GM18951 (cell line): ENCODE measurements at regions not wholly inside any gene's neighbourhood (a gene's known extent, or its start where the extent isn't known, plus 50 kb on each side); places are given as distances from the start of the nearest gene placed in this dataset.

Experiments
- POLR2A ChIP-seq: IDR thresholded peaks from 4 replicates; pipeline ENCODE4 v1.6.1; 2011; ENCODE audit warnings: mild to moderate bottlenecking; ENCODE audit not compliant: insufficient read length, insufficient read depth; ENCODE audit errors: extremely low read depth
- in situ Hi-C: fragments of 300-500 bp; cut with MboI; formaldehyde crosslinking; loops from one replicate; pipeline ENCODE4 v1.12.0; 2022; ENCODE audit warnings: low sequenced_read_pairs, mixed read lengths, inconsistent platforms; ENCODE audit not compliant: unreplicated experiment

DNA sequence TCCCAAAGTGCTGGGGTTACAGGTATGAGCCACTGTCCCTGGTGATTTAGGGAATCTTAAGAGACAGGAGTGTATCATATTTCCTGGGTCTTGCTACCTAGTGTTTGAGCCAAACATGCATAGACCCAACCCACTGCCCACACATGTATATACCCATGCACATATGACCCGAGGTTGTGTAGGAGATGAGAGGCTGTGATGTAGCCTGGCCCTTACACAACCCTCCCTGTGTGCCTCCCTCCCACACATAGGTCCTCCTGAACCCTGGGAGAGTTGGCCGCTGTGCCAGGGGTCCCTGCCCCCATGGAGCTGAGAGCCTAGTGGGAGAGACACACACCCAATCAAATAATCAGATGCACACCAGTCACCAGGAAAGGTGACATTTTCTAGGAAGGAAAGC, 365.9 kb downstream of the ZNF536 start:
- no peak for TF ChIP-seq POLR2A
- in situ Hi-C loops: no loop called here

DNA sequence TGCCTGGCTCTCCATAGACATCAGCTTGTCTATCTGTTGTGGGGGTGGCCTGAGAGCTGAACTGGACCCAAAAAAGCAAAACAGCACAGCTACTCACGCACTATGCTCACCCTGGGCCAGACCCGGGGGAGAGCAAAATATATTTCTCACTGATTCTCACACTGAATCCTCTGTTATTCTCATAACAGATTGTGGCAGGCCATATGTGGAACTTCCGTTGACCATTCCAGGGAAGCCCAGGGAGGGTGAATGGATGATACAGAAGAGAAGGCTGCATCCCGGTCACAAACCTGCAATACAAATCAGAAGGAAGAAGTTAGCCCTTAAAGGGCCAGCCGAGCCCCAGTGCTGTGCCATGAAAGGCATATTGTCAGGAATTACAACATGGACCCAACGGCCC, 362.5 kb downstream of the ZNF536 start:
- no peak for TF ChIP-seq POLR2A
- in situ Hi-C loops: no loop called here

DNA sequence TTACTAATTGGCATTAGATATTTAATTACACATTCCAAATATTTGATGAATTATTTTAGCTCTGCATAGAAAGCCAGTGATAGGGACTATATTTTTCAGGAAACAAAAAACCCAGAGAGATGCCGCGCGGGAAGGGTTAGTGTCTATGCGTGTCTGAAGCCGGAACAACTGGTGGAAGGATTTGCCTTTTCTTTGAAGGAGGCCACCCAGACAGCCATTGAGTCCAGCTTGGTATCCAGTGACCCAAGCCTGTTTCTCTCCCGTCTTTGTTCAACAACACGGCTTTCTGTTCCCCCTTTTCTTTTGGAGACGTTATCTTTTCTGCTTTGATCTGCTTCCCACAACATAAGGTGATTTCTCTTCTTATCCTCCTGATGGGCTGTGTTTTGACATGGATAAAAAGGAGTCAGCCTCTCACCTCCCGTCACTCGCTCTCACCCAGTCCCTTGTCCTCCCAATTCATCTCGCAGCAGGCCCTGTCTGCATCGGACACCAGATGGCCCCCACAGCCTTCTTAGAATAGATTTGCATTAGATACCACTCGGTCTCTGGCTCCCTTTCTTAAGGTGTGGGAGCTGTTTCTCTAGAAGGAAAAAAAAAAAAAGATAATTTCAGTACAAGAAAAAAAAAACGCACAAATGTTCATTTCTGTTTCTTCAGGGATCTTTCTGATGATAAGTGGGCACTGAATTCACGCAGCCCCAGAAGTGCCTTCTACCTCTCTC, 361.8 kb downstream of the ZNF536 start:
- in situ Hi-C loops: no loop called here
- TF ChIP-seq POLR2A: no peak

DNA sequence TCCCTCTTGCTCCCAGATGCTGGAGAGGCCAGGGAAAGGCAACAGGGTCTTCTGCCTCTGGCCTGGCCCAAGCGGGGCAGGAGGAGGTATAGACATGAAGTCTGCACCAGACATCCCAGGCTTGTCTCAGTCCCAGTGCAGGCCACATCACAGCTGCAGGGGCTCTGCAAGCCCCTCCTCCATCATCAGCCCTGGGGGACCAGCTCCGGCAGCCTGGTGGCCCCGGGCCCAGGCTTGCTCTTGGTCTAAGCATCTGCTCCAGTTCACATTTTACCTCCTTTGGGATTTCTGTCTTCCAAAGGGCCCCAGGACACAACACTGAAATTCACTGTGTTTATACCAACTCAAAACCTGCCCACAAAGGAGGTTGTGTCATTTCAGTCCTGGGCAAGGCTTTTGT, 359.4 kb downstream of the ZNF536 start:
- in situ Hi-C loops: no loop called here
- no peak for TF ChIP-seq POLR2A

DNA sequence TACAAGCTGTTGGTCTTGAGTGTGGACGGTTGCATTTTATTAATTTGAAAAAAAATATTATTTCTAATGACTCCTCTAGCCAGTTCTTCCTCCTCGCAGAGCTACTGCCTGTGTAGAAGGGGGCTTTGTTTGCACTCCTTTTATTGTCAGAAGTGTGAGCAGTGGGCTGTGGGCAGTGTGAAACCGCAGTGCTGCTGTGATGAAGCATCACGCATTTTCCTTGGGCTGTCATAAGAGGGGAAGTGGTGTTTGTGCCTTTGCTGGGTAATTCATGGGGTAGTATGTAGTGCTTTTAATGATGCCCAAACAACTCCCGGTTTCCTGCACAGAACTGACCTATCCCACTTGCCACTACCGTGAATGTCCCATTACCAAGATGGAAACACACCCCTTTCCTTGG, 357.3 kb downstream of the ZNF536 start:
- in situ Hi-C loops: no loop called here
- TF ChIP-seq POLR2A: no peak

DNA sequence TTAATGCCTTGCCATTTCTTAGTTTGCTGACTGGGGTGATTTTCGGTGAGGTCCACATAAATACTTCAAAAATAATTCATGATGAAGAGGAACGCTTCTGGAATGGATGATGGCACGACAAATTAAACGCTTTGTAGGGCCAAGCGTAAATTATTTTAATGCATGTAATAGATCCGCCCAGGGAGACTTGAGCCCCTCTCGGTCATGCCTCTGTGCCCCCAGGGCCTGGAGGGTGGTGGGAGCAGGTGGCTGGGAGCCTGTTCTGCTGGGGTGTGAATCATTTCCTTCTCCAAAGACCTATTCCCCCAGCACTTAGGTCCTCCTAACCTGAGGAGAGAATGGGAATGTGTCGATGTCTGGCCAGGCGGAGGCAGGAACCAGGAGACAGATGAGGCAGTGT, 350.6 kb downstream of the ZNF536 start:
- TF ChIP-seq POLR2A: no peak
- in situ Hi-C loops: no loop called here

DNA sequence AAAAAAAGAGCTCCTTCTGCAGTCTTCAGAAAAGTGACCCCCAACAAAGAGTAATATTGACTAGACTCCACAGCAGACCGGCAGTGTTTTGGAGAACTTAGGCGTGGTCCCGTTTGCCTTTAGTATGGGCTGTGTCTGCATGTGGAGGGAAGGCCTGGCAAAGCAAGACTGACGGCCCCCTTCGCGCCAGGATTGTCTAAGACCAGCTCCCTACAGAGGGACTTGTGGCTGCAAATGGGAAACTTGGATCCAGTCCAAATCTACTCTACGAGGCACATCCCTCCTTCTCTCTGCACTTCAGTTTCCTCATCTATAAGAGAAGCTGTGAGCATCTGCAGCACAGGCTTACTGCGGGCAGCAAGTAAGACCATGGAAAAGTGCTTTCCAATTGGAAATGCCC, 350.0 kb downstream of the ZNF536 start:
- no peak for TF ChIP-seq POLR2A
- in situ Hi-C loops: no loop called here

DNA sequence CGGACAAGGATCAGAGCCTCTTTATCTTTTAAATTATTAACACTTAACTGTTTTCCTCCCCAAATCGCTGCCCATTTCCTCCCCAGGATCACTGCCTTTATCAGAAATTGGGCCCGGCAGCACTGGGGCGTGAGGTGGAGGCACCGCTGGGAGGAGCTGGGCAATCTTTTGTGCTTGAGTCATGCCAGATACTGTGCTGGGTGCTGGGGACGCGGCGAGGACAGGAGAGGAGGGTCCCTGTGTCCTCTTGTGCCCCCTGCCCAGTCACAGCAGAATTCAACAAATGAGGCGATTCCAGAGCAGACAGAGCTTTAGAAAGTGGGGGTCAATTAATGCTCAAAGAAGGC, 347.8 kb downstream of the ZNF536 start:
- TF ChIP-seq POLR2A: no peak

DNA sequence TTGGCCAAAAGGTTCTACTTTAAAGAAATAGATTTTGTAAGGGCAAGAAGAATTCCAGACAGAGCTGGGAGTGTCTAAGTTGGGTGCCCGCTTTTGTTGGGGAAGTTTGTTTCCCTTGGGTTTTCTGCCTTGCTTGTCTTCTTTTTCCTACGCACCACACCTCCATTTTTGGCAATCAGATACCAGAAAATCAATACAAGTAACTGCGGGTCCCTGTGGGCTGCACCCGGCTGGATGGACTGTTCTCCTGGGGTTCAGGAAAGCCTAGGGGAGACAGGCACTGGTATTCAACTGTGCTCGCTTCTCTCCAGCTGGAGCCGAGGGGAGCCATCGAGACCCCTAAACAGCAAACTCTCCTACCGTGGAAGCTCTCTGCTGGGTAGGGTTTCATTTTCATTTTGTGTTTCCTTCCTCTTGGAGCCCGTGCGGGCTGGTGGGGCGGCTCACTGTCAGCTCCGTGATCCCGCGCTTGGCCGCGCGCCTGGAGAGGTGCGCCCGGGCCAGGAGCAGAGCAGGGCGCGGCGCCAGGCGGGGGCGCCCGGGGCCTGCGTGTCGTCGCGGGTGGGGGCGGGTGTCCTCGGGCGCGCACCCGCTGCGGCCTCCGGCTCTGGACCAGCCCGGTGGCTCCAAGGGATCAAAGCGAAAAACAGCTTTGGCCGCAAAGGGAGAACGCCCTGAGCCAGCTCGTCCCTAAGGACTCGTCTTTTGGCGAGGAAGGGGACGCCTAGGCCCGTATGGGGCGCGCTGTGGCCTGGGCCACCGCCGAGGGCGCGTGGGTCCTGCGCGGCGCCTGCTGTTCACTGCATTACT, 347.2 kb downstream of the ZNF536 start:
- no peak for TF ChIP-seq POLR2A
- in situ Hi-C loops: no loop called here

More for the DNA sequence above, 347.8 kb downstream of the ZNF536 start:
- in situ Hi-C loops: no loop called here

DNA sequence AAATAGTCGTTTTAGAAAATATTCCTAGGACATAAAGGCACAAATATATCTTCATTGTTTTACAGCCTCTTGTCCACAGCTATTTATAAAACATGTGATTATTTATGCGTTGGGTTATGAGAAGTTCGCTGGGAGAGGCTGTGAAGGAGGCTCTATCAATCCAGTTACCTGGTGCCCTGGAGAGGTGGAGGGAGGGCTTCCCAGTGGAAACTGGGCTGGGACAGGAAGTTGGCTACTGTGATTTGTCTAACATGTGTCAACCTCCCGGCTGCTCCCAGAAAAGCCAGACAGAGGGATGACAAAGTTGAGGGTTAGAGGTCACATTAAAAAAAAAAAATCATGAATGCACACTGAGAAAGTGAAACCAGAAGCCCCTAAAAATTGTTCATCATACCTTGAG, 346.5 kb downstream of the ZNF536 start:
- in situ Hi-C loops: no loop called here
- TF ChIP-seq POLR2A: no peak

DNA sequence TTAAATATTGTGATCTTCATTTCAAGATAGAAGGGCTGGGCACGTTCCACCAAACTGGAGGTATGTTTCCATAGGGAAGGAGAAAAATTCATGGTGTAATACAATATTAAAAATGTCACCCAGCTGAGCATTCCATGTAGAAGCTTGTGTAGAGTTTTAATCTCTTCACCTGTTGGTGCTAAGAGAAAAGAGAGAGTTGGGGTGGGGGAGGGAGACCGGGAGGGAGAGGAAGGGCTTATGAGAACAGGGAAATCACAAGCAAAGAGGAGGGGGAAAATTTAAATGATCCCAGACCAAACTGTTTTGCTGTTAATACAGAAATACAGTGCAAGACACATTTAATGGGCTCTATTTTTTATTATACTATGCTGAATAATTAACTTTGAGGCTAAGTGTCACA, 345.8 kb downstream of the ZNF536 start:
- no peak for TF ChIP-seq POLR2A
- in situ Hi-C loops: no loop called here

DNA sequence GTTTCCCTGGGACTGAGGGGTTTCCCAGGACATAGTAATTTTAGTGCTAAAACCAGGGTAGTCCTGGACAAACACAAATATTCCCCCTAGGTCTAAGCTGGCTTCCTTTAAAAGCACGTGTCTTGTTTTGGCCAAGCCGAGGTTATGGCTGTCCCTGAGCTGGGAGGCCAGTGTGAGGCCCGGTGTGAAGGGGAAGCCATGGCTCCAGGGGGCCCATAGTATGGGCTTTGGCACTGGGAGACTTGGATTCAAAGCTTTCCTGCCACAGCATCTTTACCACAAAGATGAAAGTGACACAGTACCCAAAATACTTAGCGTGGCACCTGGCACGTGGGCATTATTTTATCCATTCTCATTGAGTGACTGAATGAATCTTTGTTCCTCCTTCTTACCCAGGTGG, 345.2 kb downstream of the ZNF536 start:
- no peak for TF ChIP-seq POLR2A
- in situ Hi-C loops: no loop called here

DNA sequence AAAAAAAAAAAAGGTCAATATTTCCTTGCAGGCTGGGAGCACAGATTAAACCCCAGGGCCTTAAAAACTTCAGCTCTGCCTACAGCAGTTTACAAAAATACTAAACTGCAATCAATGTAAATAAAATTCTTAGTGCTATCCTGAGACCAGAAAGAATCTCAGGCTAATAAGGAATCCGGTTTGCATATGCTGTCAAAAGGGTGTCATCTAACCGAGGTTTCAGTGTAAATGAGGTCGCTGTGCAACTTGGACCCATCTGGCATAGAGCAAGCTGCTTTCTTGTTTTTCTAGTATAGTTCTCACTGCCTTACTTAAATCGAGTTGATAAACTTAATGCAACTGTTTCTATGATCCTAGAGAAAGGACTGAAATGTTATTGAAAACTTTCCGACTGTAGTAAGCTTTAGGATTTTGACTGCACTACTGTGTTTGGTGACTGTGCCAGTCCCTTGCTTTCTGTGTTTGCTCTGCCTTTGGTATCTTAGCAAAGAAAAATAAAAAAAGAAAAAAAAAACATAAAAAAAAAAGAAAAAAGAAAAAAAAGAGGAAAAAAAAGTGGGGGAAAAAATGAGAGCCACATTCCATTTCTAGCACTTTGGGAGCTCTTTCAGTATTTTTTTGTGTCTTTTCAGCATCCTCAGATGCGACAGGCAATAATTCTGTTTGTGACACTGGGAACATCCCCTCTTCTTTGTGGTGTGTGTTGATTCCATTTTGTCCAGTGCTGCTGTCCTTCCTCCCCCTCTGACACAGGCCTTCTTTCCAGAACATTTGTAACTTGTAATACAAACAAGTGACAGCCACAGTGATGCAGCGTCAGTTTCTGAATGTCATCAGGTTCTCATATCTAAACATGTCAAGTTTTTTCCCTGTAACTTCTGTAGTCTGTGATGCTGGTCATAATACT, 340.5 kb downstream of the ZNF536 start:
- in situ Hi-C loops: no loop called here

More for the DNA sequence above, 340.5 kb downstream of the ZNF536 start:
- TF ChIP-seq POLR2A: no peak
